HG02840 (cell line): ENCODE measurements at regions not wholly inside any gene's neighbourhood (a gene's known extent, or its start where the extent isn't known, plus 50 kb on each side); places are given as distances from the start of the nearest gene placed in this dataset.
"Not testable (repeated sequence)": the region's sequence is repeated elsewhere in the genome, so short reads cannot be mapped to it uniquely, and the experiment has no call there.

Source experiments
- ATAC-seq: cut with Tn5 transposase; IDR thresholded peaks from one replicate; pipeline ENCODE4 v1.9.1; 2021; ENCODE audit warnings: mild to moderate bottlenecking, moderate library complexity, moderate number of reproducible peaks; ENCODE audit not compliant: unreplicated experiment, low FRiP score

DNA sequence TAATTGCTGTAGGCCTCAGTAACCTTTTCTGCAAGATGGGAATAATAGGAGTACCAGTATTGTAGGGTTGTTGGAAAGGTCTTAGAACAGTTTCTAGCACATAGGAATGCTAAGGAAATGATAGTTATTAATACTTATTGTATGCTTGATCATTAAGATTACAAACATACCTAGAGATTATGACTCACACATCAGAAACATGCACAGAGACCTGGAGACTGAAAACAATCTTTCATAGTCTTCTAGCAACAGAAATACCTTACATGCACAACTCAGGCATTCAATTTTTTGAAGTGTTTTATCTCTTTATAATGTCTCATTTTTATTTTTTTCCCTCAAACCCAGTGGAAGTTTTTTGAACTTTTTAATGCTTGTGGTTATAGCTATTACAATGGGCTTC lies 104.4 kb upstream of the ZBTB20 start:
- ATAC-seq: no peak

DNA sequence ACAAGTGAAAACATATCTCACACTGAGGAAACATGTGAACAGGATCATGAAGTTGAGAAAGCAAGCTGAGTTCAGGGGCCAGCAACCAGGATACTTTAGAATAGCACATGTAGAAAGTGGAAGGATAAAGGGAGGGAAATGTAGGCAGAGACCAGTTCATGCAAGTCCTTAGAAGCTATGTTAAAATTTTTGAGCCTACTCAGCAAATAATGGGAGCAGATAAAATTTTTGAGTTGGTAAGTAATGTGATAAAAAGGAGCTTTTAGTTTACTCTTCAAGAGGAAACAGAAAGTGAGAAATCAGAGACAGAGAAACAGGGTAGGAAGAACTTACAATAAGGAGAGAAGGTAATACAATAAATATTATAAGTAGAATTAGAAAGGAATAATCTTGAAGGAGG lies 105.6 kb upstream of the ZBTB20 start:
- no peak for ATAC-seq

DNA sequence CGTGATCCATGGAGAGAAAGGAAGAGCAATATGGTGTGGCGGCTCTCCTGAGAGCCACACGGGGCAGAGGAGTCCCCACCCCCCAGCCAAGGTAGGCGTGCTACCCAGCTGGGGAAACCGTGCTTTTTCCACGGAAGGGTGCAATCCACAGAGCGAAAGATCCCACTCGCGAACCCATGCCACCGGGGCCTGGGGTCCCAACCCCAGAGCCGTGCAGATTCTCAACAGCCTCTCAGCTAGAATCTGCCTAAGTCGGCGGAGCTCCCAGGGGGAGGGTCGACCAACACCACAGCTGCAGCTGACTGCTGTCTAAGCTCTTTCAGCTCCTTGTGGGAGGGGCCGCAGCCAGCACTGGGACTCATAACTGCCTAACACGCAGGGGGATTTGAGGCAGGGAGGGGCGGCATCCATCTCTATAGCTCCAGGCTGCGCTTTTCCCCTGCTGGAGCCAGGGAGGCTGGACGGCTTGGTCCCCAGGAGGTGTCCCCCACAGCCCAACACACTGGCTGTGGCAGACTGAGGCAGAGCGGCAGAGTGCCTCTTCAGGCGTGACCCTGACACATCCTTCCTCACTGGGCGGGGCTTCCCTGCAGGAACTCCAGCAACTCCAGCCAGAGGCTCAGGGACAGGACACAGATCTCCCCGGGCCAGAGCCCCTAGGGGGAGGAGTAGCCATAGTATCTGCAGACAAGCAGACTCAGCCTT lies 107.6 kb upstream of the ZBTB20 start:
- no peak for ATAC-seq

DNA sequence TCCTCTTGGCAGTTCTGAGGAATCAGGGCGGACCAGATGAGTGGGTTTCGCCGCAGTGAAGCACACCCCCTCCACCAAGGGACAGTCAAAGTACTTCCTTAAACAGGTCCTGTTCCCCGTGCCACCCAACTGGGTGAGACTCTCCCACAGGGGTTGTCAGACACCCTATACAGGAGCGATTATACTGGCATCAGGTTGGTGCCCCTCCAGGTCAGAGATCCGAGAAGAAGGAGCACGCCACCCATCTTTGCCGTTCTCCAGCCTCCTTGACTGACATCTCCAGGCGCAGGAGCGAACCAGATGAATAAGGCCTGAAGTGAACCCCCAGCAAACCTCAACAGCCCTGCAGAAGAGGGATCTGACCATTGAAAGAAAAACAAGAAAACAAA lies 108.1 kb upstream of the ZBTB20 start:
- no peak for ATAC-seq

DNA sequence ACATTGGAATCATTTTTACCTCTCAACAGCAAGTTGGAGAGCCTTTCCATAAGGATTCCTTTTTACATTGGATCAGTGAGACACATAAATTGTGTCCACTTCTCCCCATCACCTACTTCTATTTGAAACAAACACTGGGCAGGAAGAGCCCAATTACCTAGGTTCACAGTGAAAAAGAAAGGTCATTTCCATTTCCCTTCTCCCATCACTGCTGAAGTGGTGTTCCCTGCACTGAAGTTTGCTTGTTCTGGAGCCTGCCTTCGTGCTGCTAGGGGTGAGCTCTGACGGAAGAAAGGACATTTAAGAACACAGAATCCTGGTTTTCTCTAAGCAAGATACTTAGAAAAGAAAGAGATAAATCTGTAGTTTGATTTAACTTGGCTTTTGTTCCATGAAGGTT lies 123.8 kb upstream of the ZBTB20 start:
- no peak for ATAC-seq

DNA sequence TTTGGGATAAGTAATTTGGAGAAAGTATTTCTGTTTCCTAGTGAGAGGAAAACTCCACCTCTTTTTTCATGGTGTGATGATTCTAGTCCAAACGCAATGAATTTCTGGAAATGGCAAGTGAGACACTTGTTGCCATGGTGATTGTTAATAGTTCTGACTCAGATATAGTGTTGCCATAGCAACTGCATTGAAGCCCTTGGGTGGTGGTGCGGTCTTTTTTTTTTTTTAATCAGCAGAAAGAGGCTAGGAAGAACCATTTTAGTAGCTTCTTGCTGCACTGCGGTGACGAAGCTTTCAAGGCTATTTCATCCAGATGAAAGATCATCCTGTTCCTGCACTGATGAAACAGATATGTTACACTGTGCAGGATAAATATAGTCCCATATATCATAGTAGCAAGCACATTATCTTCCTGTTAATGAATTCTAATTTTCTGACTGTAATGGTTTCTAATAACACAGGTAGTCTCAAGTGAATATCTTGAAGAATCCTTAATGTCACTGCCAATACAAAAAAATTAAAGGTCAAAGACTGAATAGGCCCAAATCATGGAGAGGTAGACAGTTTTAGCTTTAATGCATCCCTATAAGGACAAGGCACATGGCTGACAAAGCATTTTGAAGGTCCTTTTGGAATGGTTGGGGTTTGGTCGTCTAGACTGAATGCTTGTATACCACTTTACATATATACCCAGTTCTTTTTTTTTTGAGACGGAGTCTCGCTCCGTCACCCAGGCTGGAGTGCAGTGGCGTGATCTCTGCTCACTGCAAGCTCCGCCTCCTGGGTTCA lies 125.1 kb upstream of the ZBTB20 start:
- no peak for ATAC-seq

DNA sequence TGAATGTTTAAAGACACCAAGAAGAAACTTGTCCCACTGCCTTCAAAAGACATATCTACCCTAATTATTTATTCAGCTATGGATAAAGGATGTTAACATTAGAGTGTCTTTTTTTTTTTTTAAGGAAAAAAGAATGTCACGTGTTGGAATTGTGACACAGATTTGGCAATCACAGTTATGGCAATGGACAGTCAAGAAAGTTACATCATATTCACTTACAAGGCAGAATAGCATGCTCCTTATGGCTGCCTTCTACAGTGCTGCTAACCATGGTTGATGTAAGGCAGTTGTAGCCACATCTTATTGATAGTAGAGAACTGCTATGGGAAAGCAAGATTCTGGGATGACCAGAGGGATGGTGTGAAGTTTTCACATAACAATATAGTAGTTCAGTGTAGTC lies 128.8 kb upstream of the ZBTB20 start:
- no peak for ATAC-seq

DNA sequence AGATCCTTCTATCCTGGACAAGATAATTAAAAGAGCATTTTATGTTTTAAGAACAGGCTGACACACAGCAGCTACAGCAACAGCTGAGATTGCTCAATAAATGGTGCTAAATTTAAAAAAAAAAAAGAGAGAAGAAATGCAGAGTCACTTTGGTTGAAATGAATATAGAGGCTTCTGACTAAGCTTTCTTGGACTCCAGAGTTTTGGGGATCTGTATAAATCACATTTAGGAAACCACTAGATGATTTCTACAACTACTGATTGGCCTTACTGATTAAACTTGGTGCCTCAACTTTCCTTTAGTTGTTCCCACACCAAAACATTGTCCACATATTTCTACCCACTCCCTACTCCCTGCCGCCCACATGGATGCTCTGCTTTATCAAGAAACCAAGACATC lies 132.9 kb upstream of the ZBTB20 start:
- no peak for ATAC-seq

DNA sequence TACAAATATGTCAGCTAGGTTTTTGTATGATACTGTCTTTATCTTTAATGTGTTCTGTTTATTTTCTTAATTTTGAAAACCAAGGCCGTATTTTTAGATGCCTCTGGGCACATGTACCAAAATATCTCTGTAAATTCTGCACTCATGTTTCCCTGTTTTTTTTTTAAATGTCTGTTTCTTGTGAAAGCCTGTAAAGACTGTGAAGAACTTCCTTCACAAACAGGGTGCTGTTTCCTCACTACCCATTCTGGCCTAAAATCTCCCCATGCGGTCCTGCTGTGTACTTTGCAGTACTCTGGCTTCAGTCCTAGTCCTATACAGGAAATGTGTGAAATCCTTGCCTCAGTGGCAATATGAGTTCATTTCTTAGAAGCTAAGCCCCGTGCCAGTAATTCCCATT lies 133.4 kb upstream of the ZBTB20 start:
- ATAC-seq: no peak

DNA sequence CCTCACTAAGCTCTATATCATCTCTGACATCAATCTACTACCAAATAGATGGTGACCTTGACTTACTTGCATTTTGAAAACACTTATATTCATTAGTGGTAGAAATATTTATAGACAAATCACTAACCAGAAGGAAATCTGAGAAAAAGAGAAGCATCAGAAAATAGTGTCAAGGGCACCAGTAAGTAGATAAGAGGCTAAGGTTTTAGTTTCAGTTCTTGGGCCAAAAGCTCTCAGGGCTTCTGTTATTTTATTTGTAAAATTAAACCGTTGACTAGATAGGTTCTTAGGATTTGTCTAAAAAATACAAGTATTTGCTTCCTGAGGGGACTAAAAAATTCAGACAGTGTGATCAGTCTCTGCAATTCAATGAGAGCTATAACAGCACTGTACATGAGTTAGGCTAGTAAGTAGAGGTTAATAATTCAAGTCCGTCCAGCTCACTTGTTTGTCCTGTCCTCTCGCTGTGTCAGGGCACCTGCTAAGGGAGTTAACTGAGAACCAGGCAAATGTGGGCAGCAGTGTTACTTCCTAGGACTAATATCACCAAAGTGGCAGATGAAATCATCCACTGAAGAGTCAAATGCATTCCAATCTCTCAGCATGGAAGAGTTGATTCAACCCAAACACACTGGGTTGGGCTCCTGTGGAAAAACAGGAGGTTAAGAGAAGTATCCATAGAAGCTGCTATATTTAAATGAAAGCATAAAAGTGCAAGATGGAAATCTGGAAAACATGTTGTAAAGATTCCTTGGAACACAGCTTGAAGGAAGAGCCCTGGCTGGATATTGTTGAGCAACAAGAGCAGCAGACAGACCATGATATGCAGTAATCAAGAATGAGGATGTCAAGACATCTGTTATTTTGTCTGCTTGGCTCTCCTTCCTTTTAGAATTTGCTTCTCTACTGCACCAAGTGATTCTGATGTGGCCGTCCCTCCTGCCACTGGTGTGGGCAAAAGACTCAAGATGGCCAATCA lies 134.9 kb upstream of the ZBTB20 start:
- no peak for ATAC-seq

DNA sequence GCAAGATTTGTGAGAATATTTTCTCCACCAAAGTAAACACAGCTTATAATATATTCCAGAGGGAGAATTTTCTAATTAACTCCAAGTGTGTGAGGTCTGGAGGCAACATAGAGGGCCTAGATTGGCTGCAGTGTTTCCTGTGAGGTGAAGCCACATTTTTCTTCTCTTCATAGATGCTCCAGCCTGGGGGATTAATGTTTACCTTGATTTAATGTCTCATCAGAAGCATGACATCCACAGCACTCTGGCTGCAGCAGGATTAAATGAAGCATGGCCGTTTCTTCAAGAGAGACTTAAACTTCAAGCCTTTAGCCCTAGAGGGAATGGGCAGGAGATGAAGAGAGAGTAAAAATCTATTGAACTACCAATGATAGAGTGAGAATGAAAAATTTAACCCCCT lies 137.9 kb upstream of the ZBTB20 start:
- ATAC-seq: no peak

DNA sequence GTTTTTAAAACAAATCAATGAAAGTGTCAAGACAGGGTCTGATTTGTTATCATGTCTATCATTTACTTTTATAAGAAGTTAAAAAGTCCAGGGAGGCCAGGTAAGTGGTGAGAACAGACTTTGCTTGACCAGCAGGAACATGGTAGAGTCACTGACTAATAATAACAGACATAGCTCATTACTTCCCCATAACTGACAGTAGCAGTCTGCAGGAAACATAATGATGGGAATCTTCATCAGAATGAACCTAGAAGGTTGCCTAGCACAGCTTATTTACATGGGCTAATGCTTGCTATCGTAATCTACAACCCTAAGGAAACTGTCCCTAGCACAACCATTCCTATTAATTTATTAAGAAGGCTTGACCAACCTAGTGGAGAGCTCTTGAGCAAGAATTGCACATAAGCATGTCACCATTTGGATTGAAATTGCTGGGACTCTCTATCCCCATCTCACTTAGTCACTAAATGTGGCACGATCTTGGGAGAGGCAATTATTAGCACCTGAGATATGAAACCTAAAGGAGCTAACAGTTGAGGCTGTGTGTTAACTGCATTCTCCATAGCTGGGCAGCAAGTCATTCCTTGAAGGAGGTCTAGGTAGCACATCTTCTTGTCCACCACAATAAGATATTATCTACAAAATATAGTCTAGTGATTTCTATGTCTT lies 139.6 kb upstream of the ZBTB20 start:
- ATAC-seq: no peak

DNA sequence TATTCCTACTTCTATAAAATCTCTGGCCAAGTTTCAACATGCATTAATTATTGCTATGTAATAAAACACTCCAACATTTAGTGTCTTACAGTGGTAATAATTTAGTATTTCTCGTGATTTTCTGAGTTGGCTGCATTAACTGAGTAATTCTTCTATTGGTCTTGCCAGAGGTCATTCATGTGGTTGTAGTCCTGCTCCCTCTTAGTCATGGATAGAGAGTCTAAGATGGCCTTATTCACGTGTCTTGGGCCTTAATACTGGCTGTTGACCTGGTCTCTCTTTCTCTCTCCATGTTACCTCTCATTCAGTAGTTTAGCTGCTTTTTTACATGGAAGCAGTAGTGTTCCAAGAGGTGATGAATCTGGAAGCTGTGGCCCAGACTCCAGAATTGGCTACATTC lies 140.1 kb upstream of the ZBTB20 start:
- ATAC-seq: no peak

DNA sequence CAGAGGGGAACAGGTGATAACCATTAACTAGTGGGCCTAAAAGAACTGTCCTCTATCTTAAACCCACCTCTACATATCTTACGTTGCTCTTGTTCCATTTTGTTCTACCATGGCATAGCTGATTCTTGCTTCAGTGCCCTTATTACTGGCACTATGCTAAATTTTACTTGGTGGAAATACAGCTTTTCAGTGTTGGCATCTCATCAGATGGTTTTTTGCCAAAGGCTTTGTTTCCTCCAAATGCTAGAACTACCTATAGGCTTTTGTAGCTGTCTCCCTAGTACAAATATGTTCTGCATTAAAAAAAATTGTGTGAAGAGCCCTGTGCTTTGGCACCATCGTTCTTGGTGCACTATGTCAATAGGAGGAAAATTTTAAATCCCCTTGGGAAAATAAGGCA lies 145.0 kb upstream of the ZBTB20 start:
- no peak for ATAC-seq

DNA sequence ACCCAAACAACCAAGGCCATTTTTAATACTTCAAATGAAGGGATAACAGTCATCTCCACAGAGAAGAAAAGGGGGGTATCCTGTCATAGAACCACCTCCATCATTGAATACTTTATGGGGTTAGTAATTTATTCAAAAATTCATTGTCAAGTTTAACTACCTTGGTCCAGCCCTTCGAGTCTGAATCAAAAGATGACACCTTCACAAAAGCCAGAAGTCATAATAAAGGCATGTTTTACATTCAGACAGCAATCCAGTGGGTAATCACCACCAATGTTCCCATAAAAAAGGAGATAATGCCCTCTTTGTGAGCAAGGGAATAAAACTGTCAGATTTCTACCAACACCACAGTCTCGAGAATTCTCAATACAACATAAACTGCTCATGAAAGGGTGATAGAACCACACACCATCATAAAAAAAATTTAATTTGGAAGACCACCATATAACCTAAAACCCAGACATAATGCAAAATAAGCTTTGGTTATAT lies 145.6 kb upstream of the ZBTB20 start:
- no peak for ATAC-seq

DNA sequence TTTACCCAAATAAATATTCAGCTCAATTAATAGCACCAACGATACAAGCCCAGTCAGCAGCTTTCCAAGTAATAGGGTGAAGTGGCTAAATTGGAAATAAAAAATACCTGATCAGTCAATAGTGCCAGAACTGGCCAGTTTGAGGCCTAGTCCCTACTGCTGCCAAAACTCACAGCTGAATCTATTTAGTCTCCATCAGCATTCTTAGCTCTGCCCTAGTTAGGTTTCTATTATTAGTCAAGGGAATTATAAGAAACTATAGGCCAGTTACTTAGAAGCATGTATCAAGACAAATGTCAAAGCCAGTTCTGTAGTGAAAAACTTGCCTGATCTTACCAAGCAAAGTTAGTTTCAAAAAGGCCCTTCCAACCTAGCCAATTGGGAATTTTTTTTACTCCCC lies 146.2 kb upstream of the ZBTB20 start:
- no peak for ATAC-seq

DNA sequence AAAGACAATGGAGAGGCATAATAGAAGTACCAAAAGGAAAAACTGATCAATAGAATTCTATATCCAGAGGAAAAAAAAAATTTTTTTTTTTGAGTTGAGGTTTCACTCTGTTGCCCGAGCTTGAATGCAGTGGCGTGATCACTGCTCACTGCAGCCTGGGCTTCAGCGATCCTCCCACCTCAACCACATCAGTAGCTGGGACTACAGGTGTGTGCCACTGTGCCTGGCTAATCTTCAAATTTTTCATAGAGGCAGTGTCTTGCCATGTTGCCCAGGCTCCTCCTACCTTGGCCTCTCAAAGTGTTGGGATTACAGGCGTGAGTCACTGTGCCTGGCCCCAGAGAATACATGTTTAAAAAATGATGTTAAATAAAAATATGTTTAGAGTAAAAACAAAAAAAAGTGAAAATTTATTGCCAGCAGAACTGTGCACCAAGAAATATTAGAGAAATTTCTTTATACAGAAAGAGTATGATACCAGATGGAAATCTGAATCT lies 154.3 kb upstream of the ZBTB20 start:
- no peak for ATAC-seq

DNA sequence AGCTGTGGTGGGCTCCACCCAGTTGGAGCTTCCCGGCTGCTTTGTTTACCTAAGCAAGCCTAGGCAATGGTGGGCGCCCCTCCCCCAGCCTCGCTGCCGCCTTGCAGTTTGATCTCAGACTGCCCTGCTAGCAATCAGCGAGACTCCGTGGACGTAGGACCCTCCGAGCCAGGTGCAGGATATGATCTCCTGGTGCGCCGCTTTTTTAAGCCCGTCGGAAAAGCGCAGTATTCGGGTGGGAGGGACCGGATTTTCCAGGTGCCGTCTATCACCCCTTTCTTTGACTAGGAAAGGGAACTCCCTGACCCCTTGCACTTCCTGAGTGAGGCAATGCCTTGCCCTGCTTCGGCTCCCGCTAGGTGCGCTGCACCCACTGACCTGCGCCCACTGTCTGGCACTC lies 170.9 kb upstream of the ZBTB20 start:
- not testable (repeated sequence) for ATAC-seq

DNA sequence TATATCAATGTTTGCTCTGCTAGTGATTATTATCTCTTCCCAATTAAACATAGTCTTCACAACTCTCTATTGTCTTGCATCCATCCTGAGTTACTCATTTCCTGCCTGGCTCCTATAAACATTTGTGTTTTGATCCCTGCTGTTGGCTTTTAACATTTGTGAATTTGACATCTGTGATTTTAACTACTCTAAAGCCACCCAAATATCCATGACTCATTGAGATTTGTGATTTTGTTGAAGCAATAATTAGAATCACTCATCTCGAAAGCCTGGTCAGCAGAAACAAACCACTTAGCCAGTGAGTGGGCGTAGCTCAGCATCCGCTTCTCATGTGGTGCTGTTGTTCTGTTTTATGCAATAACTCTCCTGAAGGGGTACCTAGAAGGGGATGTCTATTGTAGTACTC lies 174.3 kb upstream of the ZBTB20 start:
- no peak for ATAC-seq

DNA sequence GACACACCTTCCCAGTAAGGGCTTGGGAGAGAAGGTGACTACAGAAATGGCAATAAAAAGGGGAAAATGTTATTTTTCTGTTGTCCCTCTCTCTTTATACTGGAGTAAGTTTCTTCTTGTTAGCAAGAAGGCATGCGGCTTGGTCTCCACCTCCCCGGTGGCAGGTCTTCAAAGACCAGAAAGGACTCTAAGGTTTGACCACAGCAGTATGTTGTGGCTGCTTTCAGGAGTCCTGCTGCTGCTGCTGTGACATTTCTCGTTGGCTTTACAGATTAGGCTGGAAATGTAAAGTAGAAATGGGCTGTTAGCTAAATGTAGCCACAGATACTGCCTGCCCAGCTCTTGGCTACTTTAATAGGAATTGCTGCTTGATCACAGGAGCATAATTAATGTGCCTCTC lies 175.8 kb upstream of the ZBTB20 start:
- no peak for ATAC-seq
